HepG2 (cell line): ENCODE measurements at regions not wholly inside any gene's neighbourhood (a gene's known extent, or its start where the extent isn't known, plus 50 kb on each side); places are given as distances from the start of the nearest gene placed in this dataset.

Experiments used
- ARNT2 ChIP-seq: sonication (generic); formaldehyde crosslinking; IDR thresholded peaks from 2 replicates; pipeline ENCODE4 v1.8.0; 2022; ENCODE audit warnings: mild to moderate bottlenecking, low read depth, missing genetic modification reagents, moderate library complexity
- DNMT3B ChIP-seq: conservative IDR thresholded peaks from 2 replicates; pipeline ENCODE4 v1.6.1; 2016; ENCODE audit warnings: missing biosample characterization, control low read depth
- ESRRA ChIP-seq: sonication (generic); formaldehyde crosslinking; IDR thresholded peaks from 2 replicates; pipeline ENCODE4 v1.5.1; 2020; ENCODE audit warnings: mild to moderate bottlenecking, low read depth, missing genetic modification reagents
- HOXA3 ChIP-seq: sonication (generic); formaldehyde crosslinking; IDR thresholded peaks from 2 replicates; pipeline ENCODE4 v1.5.0; 2020; ENCODE audit warnings: missing genetic modification reagents
- KDM2A ChIP-seq: sonication (generic); formaldehyde crosslinking; IDR thresholded peaks from 2 replicates; pipeline ENCODE4 v1.4.0; 2020; ENCODE audit warnings: low read depth, missing genetic modification reagents, borderline replicate concordance
- KDM4B ChIP-seq: sonication (generic); formaldehyde crosslinking; IDR thresholded peaks from 2 replicates; pipeline ENCODE4 v1.4.0; 2020; ENCODE audit warnings: missing genetic modification reagents
- MAX ChIP-seq: IDR thresholded peaks from 2 replicates; pipeline ENCODE4 v1.6.1; 2012; ENCODE audit warnings: inconsistent platforms
- NCOA2 ChIP-seq: sonication (generic); formaldehyde crosslinking; IDR thresholded peaks from 2 replicates; pipeline ENCODE4 v1.8.0; 2022; ENCODE audit warnings: inconsistent platforms
- NR2C2 ChIP-seq: sonication (generic); formaldehyde crosslinking; IDR thresholded peaks from 2 replicates; pipeline ENCODE4 v1.4.0; 2020; ENCODE audit warnings: missing genetic modification reagents, mild to moderate bottlenecking, moderate library complexity, borderline replicate concordance
- PHF8 ChIP-seq: sonication (generic); formaldehyde crosslinking; IDR thresholded peaks from 2 replicates; pipeline ENCODE4 v1.5.0; 2020; ENCODE audit warnings: missing genetic modification reagents
- SMC3 ChIP-seq: IDR thresholded peaks from 2 replicates; pipeline ENCODE4 v1.6.1; 2011; ENCODE audit warnings: low read length, improper control_type of control experiment
- SNRNP70 ChIP-seq: fragments of 200-400 bp; formaldehyde crosslinking; IDR thresholded peaks from 2 replicates; pipeline ENCODE4 v1.6.1; 2017; ENCODE audit warnings: mild to moderate bottlenecking, low read depth, low read length, moderate library complexity
- SPEN ChIP-seq: sonication (generic); formaldehyde crosslinking; IDR thresholded peaks from 2 replicates; pipeline ENCODE4 v1.5.1; 2020; ENCODE audit warnings: low read depth, mild to moderate bottlenecking, missing genetic modification reagents
- ZNF430 ChIP-seq: sonication (generic); formaldehyde crosslinking; IDR thresholded peaks from 2 replicates; pipeline ENCODE4 v1.9.0; 2021; ENCODE audit warnings: mild to moderate bottlenecking, missing genetic modification reagents
- ZNF484 ChIP-seq: sonication (generic); formaldehyde crosslinking; IDR thresholded peaks from 2 replicates; pipeline ENCODE4 v1.5.1; 2020; ENCODE audit warnings: mild to moderate bottlenecking, low read depth, missing genetic modification reagents, borderline replicate concordance
- ZNF501 ChIP-seq: sonication (generic); formaldehyde crosslinking; IDR thresholded peaks from 2 replicates; pipeline ENCODE4 v1.5.1; 2020; ENCODE audit warnings: mild to moderate bottlenecking, moderate library complexity, missing genetic modification reagents
- ZNF607 ChIP-seq: sonication (generic); formaldehyde crosslinking; IDR thresholded peaks from 2 replicates; pipeline ENCODE4 v1.5.1; 2020; ENCODE audit warnings: missing genetic modification reagents, mild to moderate bottlenecking, borderline replicate concordance
- ZNF678 ChIP-seq: sonication (generic); formaldehyde crosslinking; IDR thresholded peaks from 2 replicates; pipeline ENCODE4 v1.4.0; 2020; ENCODE audit warnings: mild to moderate bottlenecking, missing genetic modification reagents
- ZNF773 ChIP-seq: sonication (generic); formaldehyde crosslinking; IDR thresholded peaks from 2 replicates; pipeline ENCODE4 v1.4.0; 2020; ENCODE audit warnings: missing genetic modification reagents, borderline replicate concordance
- ZSCAN21 ChIP-seq: sonication (generic); formaldehyde crosslinking; IDR thresholded peaks from 2 replicates; pipeline ENCODE4 v1.8.0; 2022; ENCODE audit warnings: mild to moderate bottlenecking, missing genetic modification reagents, moderate library complexity, borderline replicate concordance
- TF ChIP-seq, protein P1 (sequence below): sonication (generic); formaldehyde crosslinking; IDR thresholded peaks from 2 replicates; pipeline ENCODE4 v1.5.1; 2020; ENCODE audit warnings: mild to moderate bottlenecking, missing genetic modification reagents
- TF ChIP-seq, protein P2 (sequence below): sonication (generic); formaldehyde crosslinking; IDR thresholded peaks from 2 replicates; pipeline ENCODE4 v1.5.1; 2020; ENCODE audit warnings: mild to moderate bottlenecking, moderate library complexity, missing genetic modification reagents

DNA sequence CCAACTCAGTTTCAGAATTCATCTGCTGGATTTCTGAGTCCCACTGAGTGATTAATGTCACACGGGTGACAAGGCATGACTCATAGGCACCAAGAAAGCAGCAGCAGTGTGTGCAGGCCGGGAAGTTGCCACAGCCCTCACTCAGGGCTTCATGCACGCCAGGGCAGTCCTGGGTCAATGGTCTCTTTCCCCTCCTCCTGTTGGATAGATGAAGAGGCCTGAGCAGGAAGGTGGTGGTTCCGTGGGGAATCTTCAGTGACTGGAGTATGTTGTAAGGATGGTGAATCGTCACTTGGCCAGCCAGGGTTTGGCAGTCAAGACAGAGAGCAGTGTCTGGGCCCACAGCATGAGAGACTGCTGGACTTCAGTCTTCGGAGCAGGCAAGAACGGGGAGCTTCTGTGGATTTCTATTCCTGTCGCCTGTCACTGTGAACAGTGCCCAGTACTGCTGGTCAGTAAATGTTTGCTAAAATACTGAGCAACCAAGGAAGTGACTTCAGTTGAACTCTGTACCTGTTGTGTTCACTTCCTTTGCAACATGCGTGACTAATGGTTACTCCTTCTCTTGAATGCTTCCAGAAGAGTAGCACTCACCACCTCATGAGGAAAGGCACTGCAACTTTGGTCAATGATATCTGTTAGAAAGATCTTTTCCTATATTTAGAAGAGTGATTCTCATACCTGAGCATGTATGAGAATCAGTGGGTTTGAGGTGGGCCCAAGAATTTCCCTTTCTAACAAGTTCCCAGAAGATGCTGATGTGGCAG lies 62.0 kb upstream of the CD93 start (continued):
- TF ChIP-seq NR2C2 (CRISPR knock-in tag) (peak; percentile 96), SNRNP70 (no peak), HOXA3 (CRISPR knock-in tag) (peak; percentile 31; the same call in 1 of the 2 replicates), ARNT2 (peak; percentile 45; the same call in 1 of the 2 replicates), ZNF501 (CRISPR knock-in tag) (peak; percentile 76), PHF8 (CRISPR knock-in tag) (0 out of 2 replicates have a peak, but pooled peaks have one; percentile 42), ZSCAN21 (CRISPR knock-in tag) (peak; percentile 97), NCOA2 (CRISPR knock-in tag) (peak; percentile 45), ZNF607 (CRISPR knock-in tag) (0 out of 2 replicates have a peak, but pooled peaks have one; percentile 27), ZNF484 (CRISPR knock-in tag) (no peak), DNMT3B (CRISPR knock-in tag) (no peak; the same call in 1 of the 2 replicates), ZNF678 (no peak), ZNF773 (no peak), KDM2A (CRISPR knock-in tag) (peak; percentile 67; the same call in 1 of the 2 replicates), SMC3 (no peak; the same call in 1 of the 2 replicates), SPEN (CRISPR knock-in tag) (peak; percentile 69; the same call in 1 of the 2 replicates), MAX (0 out of 2 replicates have a peak, but pooled peaks have one; percentile 17), ESRRA (CRISPR knock-in tag) (0 out of 2 replicates have a peak, but pooled peaks have one; percentile 53), KDM4B (CRISPR knock-in tag) (peak; percentile 75; the same call in 1 of the 2 replicates), ZNF430 (no peak)
- TF ChIP-seq, protein P1, sequence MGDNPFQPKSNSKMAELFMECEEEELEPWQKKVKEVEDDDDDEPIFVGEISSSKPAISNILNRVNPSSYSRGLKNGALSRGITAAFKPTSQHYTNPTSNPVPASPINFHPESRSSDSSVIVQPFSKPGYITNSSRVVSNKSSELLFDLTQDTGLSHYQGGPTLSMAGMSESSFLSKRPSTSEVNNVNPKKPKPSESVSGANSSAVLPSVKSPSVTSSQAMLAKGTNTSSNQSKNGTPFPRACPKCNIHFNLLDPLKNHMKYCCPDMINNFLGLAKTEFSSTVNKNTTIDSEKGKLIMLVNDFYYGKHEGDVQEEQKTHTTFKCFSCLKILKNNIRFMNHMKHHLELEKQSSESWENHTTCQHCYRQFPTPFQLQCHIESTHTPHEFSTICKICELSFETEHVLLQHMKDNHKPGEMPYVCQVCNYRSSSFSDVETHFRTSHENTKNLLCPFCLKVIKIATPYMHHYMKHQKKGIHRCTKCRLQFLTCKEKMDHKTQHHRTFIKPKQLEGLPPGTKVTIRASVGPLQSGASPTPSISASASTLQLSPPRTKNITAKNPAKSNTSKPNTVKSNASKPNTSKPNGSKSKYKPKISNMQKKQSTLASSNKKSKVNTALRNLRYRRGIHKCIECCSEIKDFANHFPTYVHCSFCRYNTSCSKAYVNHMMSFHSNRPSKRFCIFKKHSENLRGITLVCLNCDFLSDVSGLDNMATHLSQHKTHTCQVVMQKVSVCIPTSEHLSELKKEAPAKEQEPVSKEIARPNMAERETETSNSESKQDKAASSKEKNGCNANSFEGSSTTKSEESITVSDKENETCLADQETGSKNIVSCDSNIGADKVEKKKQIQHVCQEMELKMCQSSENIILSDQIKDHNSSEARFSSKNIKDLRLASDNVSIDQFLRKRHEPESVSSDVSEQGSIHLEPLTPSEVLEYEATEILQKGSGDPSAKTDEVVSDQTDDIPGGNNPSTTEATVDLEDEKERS (CRISPR knock-in tag): peak; percentile 71
- TF ChIP-seq, protein P2, sequence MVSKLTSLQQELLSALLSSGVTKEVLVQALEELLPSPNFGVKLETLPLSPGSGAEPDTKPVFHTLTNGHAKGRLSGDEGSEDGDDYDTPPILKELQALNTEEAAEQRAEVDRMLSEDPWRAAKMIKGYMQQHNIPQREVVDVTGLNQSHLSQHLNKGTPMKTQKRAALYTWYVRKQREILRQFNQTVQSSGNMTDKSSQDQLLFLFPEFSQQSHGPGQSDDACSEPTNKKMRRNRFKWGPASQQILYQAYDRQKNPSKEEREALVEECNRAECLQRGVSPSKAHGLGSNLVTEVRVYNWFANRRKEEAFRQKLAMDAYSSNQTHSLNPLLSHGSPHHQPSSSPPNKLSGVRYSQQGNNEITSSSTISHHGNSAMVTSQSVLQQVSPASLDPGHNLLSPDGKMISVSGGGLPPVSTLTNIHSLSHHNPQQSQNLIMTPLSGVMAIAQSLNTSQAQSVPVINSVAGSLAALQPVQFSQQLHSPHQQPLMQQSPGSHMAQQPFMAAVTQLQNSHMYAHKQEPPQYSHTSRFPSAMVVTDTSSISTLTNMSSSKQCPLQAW (CRISPR knock-in tag): peak; percentile 68
